ENCODE measurements at regions not wholly inside any gene's neighbourhood (a gene's known extent, or its start where the extent isn't known, plus 50 kb on each side); places are given as distances from the start of the nearest gene placed in this dataset.

GRCh38 chrX:39938466-39938865 is 159.3 kb downstream of the BCOR start:
- DNase-seq: no peak

- no peak for DNase-seq
These were observed 158.1 kb downstream of the BCOR start for GRCh38 chrX:39939678-39940077.

- no peak for DNase-seq
These were observed 156.3 kb downstream of the BCOR start for GRCh38 chrX:39941332-39941920.

GRCh38 chrX:39944416-39944815 is 153.3 kb downstream of the BCOR start:
- DNase-seq: no peak

GRCh38 chrX:39945709-39946108 is 152.0 kb downstream of the BCOR start:
- no peak for DNase-seq

- no peak for DNase-seq
These were observed 150.9 kb downstream of the BCOR start for GRCh38 chrX:39946822-39947221.

- DNase-seq: no peak
These were observed 149.2 kb downstream of the BCOR start for GRCh38 chrX:39948582-39948981.

GRCh38 chrX:39950018-39950688 is 147.6 kb downstream of the BCOR start:
- DNase-seq: no peak

- no peak for DNase-seq
These were observed 144.8 kb downstream of the BCOR start for GRCh38 chrX:39952989-39953388.

GRCh38 chrX:39953879-39954278 is 143.9 kb downstream of the BCOR start:
- DNase-seq: no peak

GRCh38 chrX:39954851-39955250 is 142.9 kb downstream of the BCOR start:
- no peak for DNase-seq

GRCh38 chrX:39955625-39956024 is 142.1 kb downstream of the BCOR start:
- DNase-seq: no peak

GRCh38 chrX:39956803-39957394 is 140.9 kb downstream of the BCOR start:
- DNase-seq: no peak

- DNase-seq: no peak
These were observed 139.8 kb downstream of the BCOR start for GRCh38 chrX:39957816-39958566.

GRCh38 chrX:39958850-39959249 is 138.9 kb downstream of the BCOR start:
- DNase-seq: no peak

GRCh38 chrX:39960219-39960618 is 137.5 kb downstream of the BCOR start:
- DNase-seq: no peak

GRCh38 chrX:39961441-39961840 is 136.3 kb downstream of the BCOR start:
- no peak for DNase-seq

- DNase-seq: no peak
These were observed 132.6 kb downstream of the BCOR start for GRCh38 chrX:39965051-39965573.

- no peak for DNase-seq
These were observed 131.6 kb downstream of the BCOR start for GRCh38 chrX:39966176-39966575.

GRCh38 chrX:39967348-39967747 is 130.4 kb downstream of the BCOR start:
- DNase-seq: no peak

- DNase-seq: peak; percentile 57
These were observed 128.5 kb downstream of the BCOR start for GRCh38 chrX:39969099-39969818.

- DNase-seq: no peak
These were observed 127.8 kb downstream of the BCOR start for GRCh38 chrX:39969819-39970504.
